ENCODE measurements at regions not wholly inside any gene's neighbourhood (a gene's known extent, or its start where the extent isn't known, plus 50 kb on each side); places are given as distances from the start of the nearest gene placed in this dataset.

GRCh38 chr2:192443831-192444230 is 249.1 kb upstream of the TMEFF2 start:
- Histone ChIP-seq H3K18ac (ENCODE audit: extremely low read depth, low read length) (no peak overlapping the region), H3K4me1 (replicated peaks in 1 of 4; ENCODE audit: control insufficient read depth in 3 of 4, insufficient read depth in 4 of 4, low read length in 3 of 4) (no peaks in the 10 kb centered on the region), H4K20me1 (replicated peaks in 1 of 2; ENCODE audit: control insufficient read depth in 1 of 2, insufficient read depth in 2 of 2, low read length in 2 of 2) (no peaks in the 10 kb centered on the region), H4K8ac (ENCODE audit: extremely low read depth, insufficient read depth, low read length) (no peak overlapping the region), H3K9ac (replicated peaks in 1 of 4; ENCODE audit: extremely low read depth in 1 of 4, low read depth in 3 of 4, low read length in 3 of 4) (no peak overlapping the region), H2BK20ac (ENCODE audit: low read length) (no peak overlapping the region), H2AFZ (ENCODE audit: low read length) (no peak overlapping the region), H3K79me2 (ENCODE audit: control insufficient read depth in 1 of 2, insufficient read depth in 2 of 2, low read length in 2 of 2) (no peaks in the 10 kb centered on the region), H3K36me3 (ENCODE audit: control insufficient read depth in 2 of 4, insufficient read depth in 4 of 4, low read length in 3 of 4) (no peaks in the 10 kb centered on the region), H2BK15ac (ENCODE audit: low read length) (no peak overlapping the region), H3K4ac (replicated peaks; ENCODE audit: insufficient read length, low read depth, low read length) (no peak overlapping the region), H2BK5ac (ENCODE audit: low read depth, low read length) (no peak overlapping the region), H3K14ac (ENCODE audit: insufficient read length) (no peak overlapping the region), H4K91ac (replicated peaks; ENCODE audit: insufficient read length, low read length) (no peak overlapping the region), H3K23me2 (ENCODE audit: low read depth, low read length) (no peaks in the 10 kb centered on the region), H3K56ac (replicated peaks; ENCODE audit: insufficient read length, low read depth, low read length) (no peak overlapping the region), H2BK120ac (replicated peaks; ENCODE audit: low read depth, low read length) (no peak overlapping the region), H3K79me1 (ENCODE audit: low read depth, low read length) (no peaks in the 10 kb centered on the region), H3K23ac (ENCODE audit: insufficient read length) (no peak overlapping the region), H3K9me3 (ENCODE audit: insufficient read depth in 2 of 2, low read depth in 1 of 2, low read length in 1 of 2) (no peaks in the 10 kb centered on the region), H2AK5ac (ENCODE audit: low read depth, low read length) (no peak overlapping the region), H2BK12ac (ENCODE audit: low read depth, low read length) (no peak overlapping the region), H3K4me2 (ENCODE audit: insufficient read depth in 1 of 2, low read depth in 2 of 2, low read length in 2 of 2) (no peak overlapping the region), H3K27ac (ENCODE audit: low read depth, low read length) (no peak overlapping the region), H3K27me3 (replicated peaks in 1 of 4; ENCODE audit: control insufficient read depth in 3 of 4, extremely low read depth in 1 of 4, insufficient read depth in 3 of 4, low read length in 3 of 4) (no peaks in the 10 kb centered on the region), H3K4me3 (ENCODE audit: extremely low read depth in 1 of 4, insufficient read depth in 2 of 4, low read depth in 3 of 4, low read length in 4 of 4) (no peak overlapping the region), H4K5ac (ENCODE audit: insufficient read length, low read depth, low read length) (no peak overlapping the region)
- ChIA-PET CTCF (ENCODE audit: partially characterized antibody) (no interaction called here), POLR2A (ENCODE audit: partially characterized antibody) (no interaction called here)
- DNase-seq (ENCODE audit: low read depth in 1 of 2, low spot score in 2 of 2), result no peak
- 93 to 100% methylated on average over 1 to 2 of the region's 2 CpGs for WGBS, 2 experiments (ENCODE audit: extremely low coverage in 1 of 2, insufficient coverage in 1 of 2, insufficient read length in 1 of 2, insufficient replicate concordance in 2 of 2, low coverage in 1 of 2, low lambda C conversion rate in 2 of 2, missing lambda C conversion rate in 1 of 2)
- FAIRE-seq, result no peak
- TF ChIP-seq RXRA (IDR thresholded peaks at IDR 0.05; ENCODE audit: insufficient read depth, low read depth, low read length) (no peak), SUZ12 (IDR thresholded peaks at IDR 0.05; ENCODE audit: low read length) (no peak), TAF1 (IDR thresholded peaks at IDR 0.05; ENCODE audit: low read depth, low read length) (no peak), PHF8 (conservative IDR thresholded peaks at IDR 0.05; ENCODE audit: low read depth, low read length) (no peak), USF2 (IDR thresholded peaks at IDR 0.05; ENCODE audit: low read length) (no peak), RNF2 (IDR thresholded peaks at IDR 0.05; ENCODE audit: borderline replicate concordance, low read depth, low read length, missing control alignments, poor library complexity, severe bottlenecking) (no peak), SAP30 (IDR thresholded peaks at IDR 0.05; ENCODE audit: insufficient read depth, insufficient replicate concordance, low read length) (no peak), EZH2 (IDR thresholded peaks at IDR 0.05; ENCODE audit: low read depth, low read length, severe bottlenecking) (no peak), CREB1 (IDR thresholded peaks at IDR 0.05) (no peak), CTCF (IDR thresholded peaks at IDR 0.05; ENCODE audit: control extremely low read depth in 1 of 3, insufficient read depth in 1 of 3, low read depth in 1 of 3, low read length in 3 of 3) (no peak), FOSL1 (IDR thresholded peaks at IDR 0.05; ENCODE audit: insufficient read depth, low read depth, low read length) (no peak)
